Esophagus squamous epithelium (tissue), 4 donors: ENCODE measurements at regions not wholly inside any gene's neighbourhood (a gene's known extent, or its start where the extent isn't known, plus 50 kb on each side); places are given as distances from the start of the nearest gene placed in this dataset.
"Not testable (repeated sequence)": the region's sequence is repeated elsewhere in the genome, so short reads cannot be mapped to it uniquely, and the experiment has no call there.

ENCODE experiments used
- POLR2A ChIP-seq, 4 donors: fragments of 450-650 bp; IDR thresholded peaks; one replicate each; pipeline ENCODE4 v1.6.1; 2017; ENCODE audit warnings: antibody characterized with exemption in 4 of 4, mild to moderate bottlenecking in 4 of 4, moderate library complexity in 3 of 4
- TF ChIP-seq, protein P1 (sequence below), 6 experiments: fragments of 450-650 bp in 4 of 6; fragments of 200-600 bp in 2 of 6; sonication (generic) in 2 of 6; IDR thresholded peaks; one replicate each; pipeline ENCODE4 v1.5.1; 2016 to 2019; ENCODE audit warnings: antibody characterized with exemption in 6 of 6, mild to moderate bottlenecking in 4 of 6, moderate library complexity in 4 of 6

DNA sequence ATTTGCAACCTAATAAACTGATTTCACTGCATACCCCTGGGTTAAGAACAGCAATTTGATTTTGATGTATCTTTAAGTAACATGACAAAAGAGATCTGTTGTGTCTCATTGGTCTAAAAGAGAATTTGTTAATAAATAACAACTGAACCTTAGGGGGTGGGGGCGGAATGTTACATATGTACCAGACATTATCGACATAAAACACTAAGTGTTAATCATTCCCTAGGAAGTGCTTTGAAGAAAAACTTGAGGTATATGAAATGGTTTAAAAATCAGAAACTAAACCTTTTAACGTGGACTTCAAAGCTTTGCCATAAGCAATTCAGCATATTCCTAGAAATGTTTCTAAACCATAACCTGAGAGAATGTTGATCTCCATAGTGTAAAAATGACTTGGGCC is 88.5 kb upstream of the GPR89A start:
- TF ChIP-seq, protein P1, sequence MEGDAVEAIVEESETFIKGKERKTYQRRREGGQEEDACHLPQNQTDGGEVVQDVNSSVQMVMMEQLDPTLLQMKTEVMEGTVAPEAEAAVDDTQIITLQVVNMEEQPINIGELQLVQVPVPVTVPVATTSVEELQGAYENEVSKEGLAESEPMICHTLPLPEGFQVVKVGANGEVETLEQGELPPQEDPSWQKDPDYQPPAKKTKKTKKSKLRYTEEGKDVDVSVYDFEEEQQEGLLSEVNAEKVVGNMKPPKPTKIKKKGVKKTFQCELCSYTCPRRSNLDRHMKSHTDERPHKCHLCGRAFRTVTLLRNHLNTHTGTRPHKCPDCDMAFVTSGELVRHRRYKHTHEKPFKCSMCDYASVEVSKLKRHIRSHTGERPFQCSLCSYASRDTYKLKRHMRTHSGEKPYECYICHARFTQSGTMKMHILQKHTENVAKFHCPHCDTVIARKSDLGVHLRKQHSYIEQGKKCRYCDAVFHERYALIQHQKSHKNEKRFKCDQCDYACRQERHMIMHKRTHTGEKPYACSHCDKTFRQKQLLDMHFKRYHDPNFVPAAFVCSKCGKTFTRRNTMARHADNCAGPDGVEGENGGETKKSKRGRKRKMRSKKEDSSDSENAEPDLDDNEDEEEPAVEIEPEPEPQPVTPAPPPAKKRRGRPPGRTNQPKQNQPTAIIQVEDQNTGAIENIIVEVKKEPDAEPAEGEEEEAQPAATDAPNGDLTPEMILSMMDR (IDR thresholded peaks at IDR 0.05): not testable (repeated sequence)
- not testable (repeated sequence) for TF ChIP-seq POLR2A (IDR thresholded peaks at IDR 0.05)
